ENCODE measurements at regions not wholly inside any gene's neighbourhood (a gene's known extent, or its start where the extent isn't known, plus 50 kb on each side); places are given as distances from the start of the nearest gene placed in this dataset.

DNA sequence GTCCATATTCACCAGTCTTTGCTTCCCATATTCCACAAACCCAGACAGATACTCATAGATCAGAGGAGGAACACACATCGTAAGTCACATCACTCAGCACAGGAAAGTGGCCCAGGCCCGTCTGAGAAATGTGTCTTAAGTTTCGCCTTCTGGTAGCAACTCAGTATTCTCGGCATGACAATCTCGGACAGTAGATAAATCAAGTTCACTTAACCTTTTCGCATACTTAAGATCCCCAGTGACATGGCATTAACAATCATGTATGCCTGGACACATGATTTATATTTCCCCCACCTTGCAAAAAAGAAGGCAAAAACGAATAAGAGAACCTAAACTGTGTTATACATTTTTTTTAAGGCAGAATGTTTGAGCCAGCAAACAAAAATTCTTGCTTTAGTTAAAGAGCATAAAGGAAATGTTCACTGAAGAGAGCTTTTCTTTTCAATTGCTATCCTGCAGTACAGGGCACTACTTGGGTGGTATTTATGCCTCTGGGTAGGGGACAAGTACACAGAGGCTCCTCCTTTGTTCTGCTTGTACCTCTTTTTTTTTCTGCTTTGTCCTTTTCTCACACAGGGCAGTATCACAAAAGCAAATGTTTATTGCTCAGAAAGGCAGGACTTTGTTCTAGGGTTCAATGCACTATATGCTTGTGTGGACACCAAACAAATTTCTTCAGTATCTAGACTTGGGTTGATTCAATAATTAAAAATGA, 360.6 kb downstream of the TDRD3 start:
- no peak for DNase-seq

DNA sequence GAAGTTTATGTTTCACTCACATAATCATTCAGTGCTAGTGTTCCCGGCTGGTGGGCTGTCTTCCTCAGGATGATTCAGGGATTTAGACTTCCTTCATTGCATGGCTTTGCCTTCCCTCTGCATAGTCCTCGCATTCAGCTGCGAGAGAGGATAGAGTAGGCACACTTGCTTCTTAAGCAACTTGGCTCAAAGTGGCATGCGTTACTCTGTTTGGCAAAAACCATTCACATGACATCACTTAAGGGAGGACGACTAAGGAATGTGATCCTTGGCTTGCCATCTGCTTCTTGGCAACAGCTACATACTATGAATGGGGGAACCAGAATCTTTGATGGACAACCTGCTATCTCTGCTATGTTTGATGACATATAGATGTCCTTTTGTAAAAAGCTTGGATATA, 359.3 kb downstream of the TDRD3 start:
- no peak for DNase-seq

DNA sequence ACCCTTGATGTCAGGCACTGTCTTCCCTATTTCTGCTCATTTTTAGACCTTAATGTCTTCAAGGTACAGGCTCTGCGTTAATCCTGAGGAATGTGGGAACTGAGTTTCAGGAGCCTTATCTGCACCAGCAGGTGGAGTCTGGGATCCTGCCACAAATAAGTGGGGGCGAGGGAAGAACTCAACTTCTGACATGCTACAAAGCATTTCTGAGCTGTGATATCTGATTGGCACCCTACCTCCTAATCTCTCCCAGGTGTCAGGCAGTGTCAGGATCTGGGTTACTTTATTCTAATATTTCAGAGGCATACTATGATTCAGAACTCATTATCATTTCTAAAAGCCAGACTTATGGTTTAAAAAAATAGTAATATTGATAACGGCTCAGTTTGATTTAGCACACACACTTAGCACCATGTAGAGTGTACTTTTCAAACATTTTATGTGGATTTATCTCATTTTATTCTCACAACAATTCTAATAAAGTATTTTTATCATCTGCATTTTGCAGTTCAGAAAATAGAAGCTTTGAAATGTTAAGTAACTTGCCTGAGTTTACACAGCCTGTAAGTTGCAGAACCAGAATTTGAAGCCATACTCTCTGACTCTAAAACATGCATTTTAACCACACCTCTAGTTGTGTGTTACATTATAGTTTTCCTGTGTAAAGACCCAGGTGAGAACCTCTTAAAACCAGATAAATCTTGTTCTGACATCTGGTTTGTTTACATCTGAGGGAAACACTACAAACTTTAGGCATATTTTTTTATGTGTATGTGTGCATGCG, 358.6 kb downstream of the TDRD3 start:
- DNase-seq, result no peak

DNA sequence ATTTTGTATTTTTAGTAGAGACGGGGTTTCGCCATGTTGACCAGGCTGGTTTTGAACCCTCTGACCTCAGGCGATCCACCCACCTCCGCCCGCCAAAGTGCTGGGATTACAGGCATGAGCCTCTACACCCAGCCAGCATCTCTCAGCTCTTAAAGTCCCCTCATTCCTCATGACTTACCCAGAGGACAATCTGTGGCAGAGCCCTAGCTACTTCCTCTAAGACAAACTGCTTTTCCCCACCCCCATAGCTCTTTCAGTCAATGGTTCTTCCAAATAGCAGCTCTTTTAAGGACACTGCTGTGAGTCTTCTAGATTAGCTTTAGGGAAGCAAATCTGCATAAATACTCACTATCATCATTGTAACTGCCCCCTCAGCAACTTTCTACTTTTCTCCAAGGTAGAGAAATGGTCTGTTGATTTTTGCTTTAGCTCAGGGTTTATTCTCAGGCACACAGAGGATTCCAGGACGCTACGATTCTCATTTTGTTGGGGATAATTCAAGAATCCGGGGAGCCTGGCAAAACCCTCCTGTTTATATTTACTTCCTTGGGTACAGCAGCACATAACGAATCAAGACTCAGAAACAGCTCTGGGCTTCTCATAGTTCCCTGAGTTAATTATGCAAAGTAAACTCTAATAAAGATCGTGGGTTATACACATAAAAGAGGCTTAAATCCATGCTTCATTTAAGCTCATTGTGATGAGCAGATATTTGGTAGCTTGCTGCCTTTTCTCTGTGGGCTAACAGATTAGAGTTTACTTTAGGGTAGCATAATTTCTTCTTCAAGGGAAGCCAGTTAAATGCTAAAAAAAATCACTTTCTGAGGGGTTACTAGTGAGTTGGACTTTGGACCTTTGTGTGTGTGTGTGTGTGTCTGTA, 357.4 kb downstream of the TDRD3 start:
- DNase-seq, result no peak

- no peak for DNase-seq
These were observed 356.6 kb downstream of the TDRD3 start for GRCh38 chr13:60753641-60754040.

DNA sequence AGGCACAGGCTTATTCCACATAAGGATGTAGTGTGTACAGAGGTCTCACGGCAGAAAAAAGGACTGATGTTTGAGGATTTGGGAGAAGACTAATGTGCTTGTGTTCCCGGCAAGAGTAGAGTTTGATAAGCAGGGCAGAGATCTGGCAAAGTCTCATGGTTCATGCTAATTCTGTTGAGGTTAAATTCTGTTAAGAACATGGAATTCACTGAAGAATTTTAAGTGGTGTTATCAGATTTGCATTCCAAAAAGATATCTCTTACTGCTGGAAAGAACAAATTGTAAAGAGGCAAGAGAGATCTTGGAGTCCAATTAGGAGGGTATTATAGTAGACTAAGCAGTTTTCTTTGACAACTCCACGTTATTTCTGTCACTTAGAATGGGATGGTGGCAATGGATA, 348.3 kb downstream of the TDRD3 start:
- DNase-seq, result no peak

GRCh38 chr13:60733933-60734332, 336.9 kb downstream of the TDRD3 start:
- no peak for DNase-seq

DNA sequence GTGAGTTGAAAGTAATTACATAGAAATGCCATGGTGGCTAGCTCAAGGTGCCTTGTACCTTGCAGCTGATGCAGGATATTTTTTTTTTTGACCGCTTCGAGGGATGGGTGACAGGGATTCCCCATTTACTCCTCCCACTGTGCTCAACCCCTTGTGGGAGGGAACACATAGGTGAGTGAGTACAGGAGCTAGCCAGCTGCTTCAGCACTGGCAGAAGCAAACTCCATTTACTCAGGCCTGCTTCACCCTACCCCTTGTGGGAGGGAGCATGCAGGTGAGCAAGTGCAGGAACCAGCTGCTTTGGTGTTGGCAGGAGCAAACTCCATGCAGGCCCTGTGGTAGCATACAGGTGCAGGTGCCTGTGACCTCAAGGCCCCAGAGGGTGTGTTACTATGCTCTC, 330.1 kb downstream of the TDRD3 start:
- DNase-seq, result no peak

DNA sequence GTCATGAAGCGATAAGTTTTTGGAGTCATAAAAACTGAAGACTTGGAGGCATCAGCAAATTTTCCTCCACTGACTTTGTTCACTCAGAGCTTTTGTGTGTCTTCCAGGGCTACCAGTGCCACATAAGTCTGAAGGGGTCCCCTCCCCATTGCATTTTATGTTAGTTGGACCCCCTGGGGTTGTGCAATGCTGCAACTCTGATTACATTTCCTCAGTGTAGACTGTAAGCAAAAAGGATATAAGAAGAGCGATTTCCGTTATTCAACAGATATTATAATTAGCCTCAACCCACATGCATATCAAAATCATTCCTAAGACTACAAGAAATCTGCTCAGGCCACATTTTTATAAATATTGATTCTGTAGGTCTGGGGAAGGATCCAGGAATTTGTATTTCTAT, 324.0 kb downstream of the TDRD3 start:
- DNase-seq, result no peak

GRCh38 chr13:60720590-60720989, 323.6 kb downstream of the TDRD3 start:
- no peak for DNase-seq

DNA sequence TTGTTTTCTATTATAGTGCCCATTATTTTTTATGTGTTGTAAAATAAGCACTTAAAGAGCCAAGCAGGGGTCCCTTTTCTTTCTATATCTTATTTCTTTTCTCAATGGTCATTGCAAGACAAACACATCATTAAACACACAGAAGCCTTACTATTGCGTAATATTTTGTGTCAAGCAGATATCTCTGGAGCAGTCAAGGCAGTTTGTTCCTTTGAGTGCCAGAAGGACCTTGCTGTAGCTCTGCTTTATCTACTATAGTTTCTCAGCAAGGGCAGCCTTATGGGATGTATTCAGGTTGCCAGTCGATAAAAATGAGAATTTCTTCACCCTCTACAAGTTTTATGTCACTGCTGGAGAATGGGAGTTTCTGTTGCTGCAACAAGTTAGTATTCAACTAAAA, 319.3 kb downstream of the TDRD3 start:
- DNase-seq, result no peak

DNA sequence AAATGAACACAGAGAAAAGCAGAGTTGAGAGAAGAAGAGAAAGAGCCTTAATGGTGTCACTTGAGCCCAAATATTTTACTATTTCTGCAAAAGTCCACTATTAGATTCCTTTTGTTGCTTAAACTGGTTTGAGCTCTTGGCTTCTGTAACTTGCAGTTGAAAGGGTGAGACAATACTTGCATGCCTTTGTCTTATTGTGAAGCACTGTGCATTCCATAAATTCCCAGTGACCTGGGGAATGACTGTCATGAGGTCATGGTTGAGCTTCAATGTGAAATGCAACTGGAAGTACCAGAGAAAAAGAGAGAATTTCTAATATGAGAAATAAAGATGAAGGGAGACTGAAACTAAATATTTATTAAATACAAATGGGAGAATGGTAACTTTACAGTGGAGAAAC, 310.9 kb downstream of the TDRD3 start:
- DNase-seq, result no peak

- no peak for DNase-seq
These were observed 304.9 kb downstream of the TDRD3 start for GRCh38 chr13:60701895-60702294.

- DNase-seq, result no peak
These were observed 304.0 kb downstream of the TDRD3 start for GRCh38 chr13:60700994-60701393.

- no peak for DNase-seq
These were observed 302.6 kb downstream of the TDRD3 start for GRCh38 chr13:60699636-60700035.

- no peak for DNase-seq
These were observed 299.6 kb downstream of the TDRD3 start for GRCh38 chr13:60696602-60697001.

- no peak for DNase-seq
These were observed 294.2 kb downstream of the TDRD3 start for GRCh38 chr13:60691268-60691667.

DNA sequence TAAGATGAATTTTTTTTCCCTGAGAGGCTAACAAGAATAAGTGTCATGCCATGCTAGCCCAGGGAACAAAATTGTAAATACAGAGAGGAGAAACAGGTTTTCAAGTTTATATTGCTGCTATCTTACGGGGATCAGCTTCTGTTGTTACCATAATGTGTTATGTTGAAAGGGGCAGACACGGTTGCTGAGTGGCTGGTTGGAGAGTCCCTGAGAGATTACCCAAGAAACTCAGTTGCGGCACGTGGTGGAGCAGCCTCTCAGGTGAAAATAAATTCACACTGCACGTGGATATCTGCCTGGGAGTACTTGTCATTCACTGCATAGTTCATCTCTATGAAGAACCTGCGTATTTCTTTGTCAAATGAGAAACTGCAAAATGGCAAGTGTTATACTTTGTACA, 293.6 kb downstream of the TDRD3 start:
- no peak for DNase-seq

- no peak for DNase-seq
These were observed 292.6 kb downstream of the TDRD3 start for GRCh38 chr13:60689571-60689970.

DNA sequence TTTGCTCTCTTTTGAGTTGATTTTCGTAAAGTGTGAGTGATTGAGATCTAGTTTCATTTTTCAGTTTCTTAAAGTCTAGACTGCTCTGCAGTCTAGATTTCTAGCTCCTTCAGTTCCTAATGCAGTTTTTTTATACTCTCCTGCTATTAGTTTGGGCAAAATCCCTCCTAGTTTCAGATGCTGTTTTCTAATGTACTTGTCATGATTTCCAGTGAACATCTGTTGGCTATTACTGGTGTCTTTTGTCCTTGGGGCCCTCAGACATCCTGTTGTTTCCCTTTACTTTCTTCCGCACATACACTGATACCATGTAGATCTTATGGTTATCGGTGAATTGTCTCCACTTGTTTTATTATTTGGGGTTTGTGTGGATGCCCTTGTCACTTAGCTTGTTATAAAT, 292.1 kb downstream of the TDRD3 start:
- DNase-seq, result no peak

- DNase-seq, result no peak
These were observed 283.1 kb downstream of the TDRD3 start for GRCh38 chr13:60679928-60680694.

- DNase-seq, result no peak
These were observed 282.1 kb downstream of the TDRD3 start for GRCh38 chr13:60679131-60679530.

GRCh38 chr13:60671386-60671785, 274.4 kb downstream of the TDRD3 start:
- no peak for DNase-seq
